ENCODE measurements at regions not wholly inside any gene's neighbourhood (a gene's known extent, or its start where the extent isn't known, plus 50 kb on each side); places are given as distances from the start of the nearest gene placed in this dataset.

DNA sequence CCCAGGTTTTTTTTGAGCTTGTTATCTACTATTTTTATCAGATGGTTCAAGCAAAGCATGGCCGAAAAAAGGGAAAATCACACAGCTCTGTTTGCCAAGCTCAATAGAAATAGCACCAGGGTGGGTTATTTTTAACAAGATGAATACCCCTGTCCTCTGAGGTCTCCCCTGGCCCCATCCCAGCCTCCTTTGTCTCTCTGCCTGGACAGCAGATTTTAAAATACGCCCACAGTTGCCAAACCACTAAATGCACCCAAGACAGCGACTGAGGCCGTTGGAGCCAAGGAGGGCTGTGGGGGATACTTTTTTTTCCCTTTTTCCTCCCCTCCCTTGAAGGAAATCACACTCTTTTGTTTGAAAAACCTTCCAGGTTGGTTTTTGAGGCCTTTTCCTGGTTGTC lies 106.6 kb downstream of the VEGFA start:
- no peak for DNase-seq
- WGBS, 4 donors, result 79 to 86% (median 81%) methylated on average over 4 of the region's 4 CpGs

DNA sequence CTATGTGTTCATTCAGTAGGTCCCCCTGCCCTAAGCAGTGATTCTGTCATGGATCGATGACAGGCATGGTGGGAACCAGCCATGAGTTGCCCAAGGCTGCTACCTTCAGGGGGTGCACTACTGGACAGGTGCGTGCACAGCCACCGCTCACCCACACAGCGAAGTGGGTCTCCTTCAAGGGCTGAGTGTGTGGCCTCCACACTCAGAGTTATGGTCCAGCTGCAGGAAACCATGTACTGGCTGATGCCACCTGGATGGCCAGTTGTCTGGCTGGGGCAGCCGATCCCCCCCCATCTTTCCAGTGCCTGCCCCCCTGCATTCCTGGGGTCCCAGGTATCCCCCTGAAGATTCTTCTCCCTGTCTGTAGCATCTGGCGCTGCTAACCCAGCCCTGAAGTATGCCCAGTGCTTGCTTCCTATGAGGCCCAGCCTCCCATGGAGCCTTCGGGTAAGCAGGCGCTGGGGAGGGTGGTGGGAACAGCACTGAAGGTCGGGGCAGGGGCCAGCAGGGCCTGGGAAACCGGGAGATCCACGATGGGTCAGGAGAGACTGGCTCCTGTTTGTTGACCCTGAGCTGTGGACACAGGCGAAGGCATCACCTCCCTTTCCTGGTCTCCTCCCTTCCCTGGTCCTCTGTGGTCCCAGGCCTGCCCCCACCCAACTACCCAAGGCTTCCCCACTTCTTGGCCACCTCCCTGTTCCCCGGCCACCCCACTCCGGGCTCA lies 106.0 kb downstream of the VEGFA start:
- 80 to 89% (median 86%) methylated on average over 7 to 14 of the region's 14 CpGs for WGBS, 4 donors
- Histone ChIP-seq H3K4me1 (replicated peaks in 1 of 2) (no peaks in the 10 kb centered on the region), H3K27ac (no peak overlapping the region), H3K9me3 (replicated peaks in 1 of 3) (no peaks in the 10 kb centered on the region), H3K36me3 (replicated peaks in 1 of 2) (no peaks in the 10 kb centered on the region), H3K4me3 (no peak overlapping the region), H3K27me3 (no peaks in the 10 kb centered on the region)
- no peak for DNase-seq
- intact Hi-C loops (cut with DNase I), result no loop called here
- TF ChIP-seq, protein P1, sequence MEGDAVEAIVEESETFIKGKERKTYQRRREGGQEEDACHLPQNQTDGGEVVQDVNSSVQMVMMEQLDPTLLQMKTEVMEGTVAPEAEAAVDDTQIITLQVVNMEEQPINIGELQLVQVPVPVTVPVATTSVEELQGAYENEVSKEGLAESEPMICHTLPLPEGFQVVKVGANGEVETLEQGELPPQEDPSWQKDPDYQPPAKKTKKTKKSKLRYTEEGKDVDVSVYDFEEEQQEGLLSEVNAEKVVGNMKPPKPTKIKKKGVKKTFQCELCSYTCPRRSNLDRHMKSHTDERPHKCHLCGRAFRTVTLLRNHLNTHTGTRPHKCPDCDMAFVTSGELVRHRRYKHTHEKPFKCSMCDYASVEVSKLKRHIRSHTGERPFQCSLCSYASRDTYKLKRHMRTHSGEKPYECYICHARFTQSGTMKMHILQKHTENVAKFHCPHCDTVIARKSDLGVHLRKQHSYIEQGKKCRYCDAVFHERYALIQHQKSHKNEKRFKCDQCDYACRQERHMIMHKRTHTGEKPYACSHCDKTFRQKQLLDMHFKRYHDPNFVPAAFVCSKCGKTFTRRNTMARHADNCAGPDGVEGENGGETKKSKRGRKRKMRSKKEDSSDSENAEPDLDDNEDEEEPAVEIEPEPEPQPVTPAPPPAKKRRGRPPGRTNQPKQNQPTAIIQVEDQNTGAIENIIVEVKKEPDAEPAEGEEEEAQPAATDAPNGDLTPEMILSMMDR (IDR thresholded peaks at IDR 0.05), result no peak
- TF ChIP-seq POLR2A (IDR thresholded peaks at IDR 0.05), result no peak

More for the DNA sequence above, 106.6 kb downstream of the VEGFA start:
- Histone ChIP-seq H3K4me1 (replicated peaks in 1 of 2) (no peaks in the 10 kb centered on the region), H3K27ac (no peak overlapping the region), H3K4me3 (no peak overlapping the region), H3K36me3 (replicated peaks in 1 of 2) (no peaks in the 10 kb centered on the region), H3K9me3 (replicated peaks in 1 of 3) (no peaks in the 10 kb centered on the region), H3K27me3 (no peaks in the 10 kb centered on the region)
- TF ChIP-seq POLR2A (IDR thresholded peaks at IDR 0.05), result no peak
- TF ChIP-seq, protein P1 (IDR thresholded peaks at IDR 0.05), result no peak
- intact Hi-C loops (cut with DNase I), result no loop called here

DNA sequence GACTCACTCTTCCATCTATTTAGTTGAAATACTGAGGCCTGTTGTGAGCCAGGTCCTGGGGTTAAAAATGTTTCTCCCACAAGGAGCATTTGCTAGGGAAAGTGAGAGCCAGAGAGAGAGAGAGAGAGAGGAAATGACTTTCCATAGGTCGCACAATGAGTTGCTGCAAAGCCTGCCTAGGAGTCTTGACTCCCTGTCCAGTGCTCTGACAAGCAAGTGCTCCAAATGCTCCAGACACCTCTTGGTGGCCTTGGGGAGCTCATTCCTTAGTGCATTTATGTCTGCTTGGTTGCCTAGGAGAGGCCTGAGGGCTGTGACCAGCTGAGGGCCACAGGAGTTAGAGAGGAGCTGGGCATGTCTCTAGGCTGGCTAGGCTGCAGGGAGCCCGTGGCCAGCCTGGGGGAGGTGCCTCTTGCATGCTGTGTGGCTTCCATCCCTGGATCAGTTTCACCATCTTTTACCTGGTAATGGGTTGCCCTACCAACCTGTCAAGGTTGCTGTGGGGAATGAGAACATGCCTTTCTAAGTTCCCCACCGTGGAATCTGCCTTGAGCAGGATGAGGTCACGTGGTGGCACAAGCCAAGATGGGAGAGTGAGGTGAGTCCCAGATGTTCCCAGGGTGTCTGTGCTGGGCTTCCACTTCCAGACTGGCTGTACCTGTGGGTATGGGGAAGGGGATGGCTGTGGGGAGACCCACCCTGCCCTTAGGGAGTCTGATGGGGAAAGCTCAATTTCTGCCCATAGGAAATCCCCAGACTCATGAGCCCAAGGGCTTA lies 105.0 kb downstream of the VEGFA start:
- Histone ChIP-seq H3K4me3 (no peak overlapping the region), H3K4me1 (replicated peaks in 1 of 2) (no peaks in the 10 kb centered on the region), H3K27ac (no peak overlapping the region), H3K27me3 (no peaks in the 10 kb centered on the region), H3K9me3 (replicated peaks in 1 of 3) (no peaks in the 10 kb centered on the region), H3K36me3 (replicated peaks in 1 of 2) (no peaks in the 10 kb centered on the region)
- no peak for DNase-seq
- intact Hi-C loops (cut with DNase I), result no loop called here
- TF ChIP-seq, protein P1 (IDR thresholded peaks at IDR 0.05), result no peak
- no peak for TF ChIP-seq POLR2A (IDR thresholded peaks at IDR 0.05)
- 88 to 94% (median 91%) methylated on average over 3 to 4 of the region's 4 CpGs for WGBS, 4 donors

DNA sequence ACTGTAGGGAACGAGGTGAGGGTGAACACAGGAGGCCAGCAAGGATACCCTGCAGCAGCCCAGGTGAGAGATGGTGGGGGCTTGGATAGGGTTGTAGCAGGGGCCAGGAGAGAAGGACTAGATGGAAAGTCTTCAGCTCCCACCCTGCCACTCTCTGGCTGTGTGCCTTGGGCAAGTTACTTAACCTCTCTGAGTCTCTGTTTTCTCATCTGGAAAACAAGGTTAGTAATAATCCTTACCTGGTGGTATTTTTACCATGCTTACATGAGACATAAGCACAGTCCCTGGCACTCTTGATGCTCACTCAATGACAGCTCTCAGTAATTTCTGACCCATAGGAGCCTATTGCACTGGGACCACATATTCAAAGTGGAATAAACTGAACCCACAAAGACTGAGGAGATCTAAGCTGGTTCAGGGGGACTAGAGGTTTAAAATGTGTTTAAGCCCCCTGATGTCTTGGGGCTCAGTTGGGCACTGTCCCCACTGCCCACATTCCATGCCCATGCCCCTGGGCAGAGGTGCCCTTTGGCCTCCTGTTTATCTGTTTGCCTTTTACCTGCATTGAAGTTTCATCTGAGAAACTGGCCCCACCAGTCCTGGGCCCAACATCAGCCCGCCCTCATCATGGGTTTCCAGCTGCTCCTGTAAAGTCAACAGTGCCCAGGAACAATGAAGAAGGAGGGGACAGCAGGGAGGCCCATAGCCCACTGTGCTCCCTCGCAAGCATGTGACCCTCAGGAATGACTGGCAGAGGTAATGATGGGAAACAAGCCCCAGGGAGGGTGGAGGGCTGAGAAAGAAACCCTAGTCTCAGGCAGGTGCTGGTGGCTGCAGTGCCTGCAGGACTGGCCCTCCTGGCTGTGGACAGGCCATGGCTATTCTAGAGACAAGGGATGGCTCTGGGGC lies 104.0 kb downstream of the VEGFA start:
- no peaks in the 10 kb centered on the region for H3K36me3 ChIP-seq (replicated peaks in 1 of 2)
- DNase-seq, result no peak
- no peaks in the 10 kb centered on the region for H3K4me1 ChIP-seq (replicated peaks in 1 of 2)
- H3K27me3 ChIP-seq, result no peaks in the 10 kb centered on the region
- WGBS, 4 donors, result 90 to 95% (median 93%) methylated on average over 3 of the region's 3 CpGs
- TF ChIP-seq, protein P1 (IDR thresholded peaks at IDR 0.05), result no peak
- no peak for TF ChIP-seq POLR2A (IDR thresholded peaks at IDR 0.05)
- H3K4me3 ChIP-seq, result no peak overlapping the region
- no peaks in the 10 kb centered on the region for H3K9me3 ChIP-seq (replicated peaks in 1 of 3)
- intact Hi-C loops (cut with DNase I), result no loop called here
- no peak overlapping the region for H3K27ac ChIP-seq
